Breast epithelium (tissue), 3 donors: ENCODE measurements at regions not wholly inside any gene's neighbourhood (a gene's known extent, or its start where the extent isn't known, plus 50 kb on each side); places are given as distances from the start of the nearest gene placed in this dataset.

Source experiments
- CTCF ChIP-seq, 3 donors: fragments of 450-650 bp; IDR thresholded peaks; one replicate each; pipeline ENCODE4 v1.5.1; 2016 to 2017; ENCODE audit warnings: antibody characterized with exemption in 3 of 3, mild to moderate bottlenecking in 3 of 3, moderate library complexity in 3 of 3
- POLR2A ChIP-seq: fragments of 450-650 bp; IDR thresholded peaks from one replicate; pipeline ENCODE4 v1.6.1; 2016; ENCODE audit warnings: antibody characterized with exemption, mild to moderate bottlenecking, moderate library complexity

GRCh38 chr2:105478670-105479069 lies 79.8 kb upstream of the FHL2 start:
- TF ChIP-seq CTCF (IDR thresholded peaks at IDR 0.05) = no peak
- no peak for TF ChIP-seq POLR2A
